Activated CD8-positive, alpha-beta T cell treated with anti-CD3 and anti-CD28 coated beads for 36 hours (primary cell): ENCODE measurements at regions not wholly inside any gene's neighbourhood (a gene's known extent, or its start where the extent isn't known, plus 50 kb on each side); places are given as distances from the start of the nearest gene placed in this dataset.

ENCODE experiments used
- ATAC-seq: fragments of 200-7000 bp; cut with Tn5 transposase; one replicate; pipeline ENCODE4 v1.10.0; 2021; ENCODE audit warnings: mild to moderate bottlenecking, moderate library complexity
- CTCF ChIA-PET: fragments of 350-600 bp; sonication (Branson Sonifier 250); formaldehyde crosslinking; loops from one replicate; lab custom pipeline; 2021; ENCODE audit warnings: antibody characterized with exemption; lab: Charles Lee
- POLR2A ChIA-PET: fragments of 350-600 bp; sonication (Branson Sonifier 250); formaldehyde crosslinking; loops from one replicate; lab custom pipeline; 2021; ENCODE audit warnings: antibody characterized with exemption; lab: Charles Lee
- DNase-seq: peaks from one replicate; pipeline ENCODE4 v3.0.0-alpha.2; 2020
- H3K27ac Mint-ChIP-seq: one replicate; pipeline ENCODE4 v1.8.0; 2021; ENCODE audit warnings: mild to moderate bottlenecking, mixed read lengths
- H3K27me3 Mint-ChIP-seq: one replicate; pipeline ENCODE4 v1.8.0; 2021; ENCODE audit warnings: mixed read lengths
- H3K36me3 Mint-ChIP-seq: one replicate; pipeline ENCODE4 v1.8.0; 2021; ENCODE audit warnings: low read depth, mixed read lengths
- H3K4me1 Mint-ChIP-seq: one replicate; pipeline ENCODE4 v1.8.0; 2021; ENCODE audit warnings: low read depth, mixed read lengths
- H3K4me3 Mint-ChIP-seq: one replicate; pipeline ENCODE4 v1.8.0; 2021; ENCODE audit warnings: mild to moderate bottlenecking, moderate library complexity, mixed read lengths
- H3K9me3 Mint-ChIP-seq: one replicate; pipeline ENCODE4 v1.8.0; 2021; ENCODE audit warnings: mixed read lengths
- CTCF ChIP-seq: fragments of 200-600 bp; IDR thresholded peaks from one replicate; pipeline ENCODE4 v1.8.0; 2022; ENCODE audit warnings: antibody characterized with exemption, mild to moderate bottlenecking
- intact Hi-C: fragments of 100-400 bp; cut with micrococcal nuclease; formaldehyde crosslinking; loops from one replicate; pipeline ENCODE4 v1.10.0; 2022

- ChIA-PET POLR2A (interaction anchor here (0.5 kb wide), 1 partner anchor 566 kb away, joined by 3 read pairs; no protein-coding TSS in a partner anchor), CTCF (no interaction called here)
- Mint-ChIP-seq H3K4me1 (no peaks in the 10 kb centered on the region), H3K36me3 (no peaks in the 10 kb centered on the region), H3K9me3 (no peaks in the 10 kb centered on the region), H3K27ac (no peak overlapping the region), H3K4me3 (no peak overlapping the region), H3K27me3 (peaks cover 4% of the 10 kb centered on the region)
- DNase-seq (no peak), ATAC-seq (no peak)
- no peak for TF ChIP-seq CTCF
- intact Hi-C loops, result no loop called here
These were observed 426.5 kb downstream of the RPS24 start for GRCh38 chr10:78460204-78460603.

GRCh38 chr10:78461333-78461732 lies 427.7 kb downstream of the RPS24 start:
- no peaks in the 10 kb centered on the region for H3K36me3 Mint-ChIP-seq
- ChIA-PET POLR2A (no interaction called here), CTCF (no interaction called here)
- no peak for DNase-seq
- H3K27me3 Mint-ChIP-seq, result peaks cover 4% of the 10 kb centered on the region
- intact Hi-C loops, result no loop called here
- no peaks in the 10 kb centered on the region for H3K4me1 Mint-ChIP-seq
- H3K9me3 Mint-ChIP-seq, result no peaks in the 10 kb centered on the region
- no peak overlapping the region for H3K27ac Mint-ChIP-seq
- no peak overlapping the region for H3K4me3 Mint-ChIP-seq
- no peak for TF ChIP-seq CTCF
- no peak for ATAC-seq

- CTCF ChIA-PET, result no interaction called here
- ATAC-seq, result no peak
These were observed 428.5 kb downstream of the RPS24 start for GRCh38 chr10:78462176-78462575.

GRCh38 chr10:78462726-78463228 lies 429.1 kb downstream of the RPS24 start:
- H3K27ac Mint-ChIP-seq, result no peak overlapping the region
- DNase-seq (no peak), ATAC-seq (no peak)
- H3K27me3 Mint-ChIP-seq, result peaks cover 4% of the 10 kb centered on the region
- H3K4me1 Mint-ChIP-seq, result no peaks in the 10 kb centered on the region
- H3K4me3 Mint-ChIP-seq, result no peak overlapping the region
- TF ChIP-seq CTCF, result no peak
- ChIA-PET POLR2A (no interaction called here), CTCF (no interaction called here)
- intact Hi-C loops, result no loop called here
- no peaks in the 10 kb centered on the region for H3K9me3 Mint-ChIP-seq
- no peaks in the 10 kb centered on the region for H3K36me3 Mint-ChIP-seq

More at GRCh38 chr10:78462176-78462575, 428.5 kb downstream of the RPS24 start:
- H3K4me3 Mint-ChIP-seq, result no peak overlapping the region
- POLR2A ChIA-PET, result no interaction called here
- no peaks in the 10 kb centered on the region for H3K36me3 Mint-ChIP-seq
- intact Hi-C loops, result no loop called here
- H3K27ac Mint-ChIP-seq, result no peak overlapping the region
- H3K9me3 Mint-ChIP-seq, result no peaks in the 10 kb centered on the region
- H3K27me3 Mint-ChIP-seq, result peaks cover 4% of the 10 kb centered on the region
- DNase-seq, result no peak
- H3K4me1 Mint-ChIP-seq, result no peaks in the 10 kb centered on the region
- TF ChIP-seq CTCF, result no peak

GRCh38 chr10:78464118-78464855 lies 430.6 kb downstream of the RPS24 start:
- DNase-seq (no peak), ATAC-seq (no peak)
- H3K9me3 Mint-ChIP-seq, result no peaks in the 10 kb centered on the region
- peaks cover 4% of the 10 kb centered on the region for H3K27me3 Mint-ChIP-seq
- no peak overlapping the region for H3K4me3 Mint-ChIP-seq
- H3K27ac Mint-ChIP-seq, result no peak overlapping the region
- CTCF ChIA-PET, result no interaction called here
- no peak for TF ChIP-seq CTCF
- intact Hi-C loops, result no loop called here
- POLR2A ChIA-PET, result no interaction called here
- no peaks in the 10 kb centered on the region for H3K36me3 Mint-ChIP-seq
- H3K4me1 Mint-ChIP-seq, result no peaks in the 10 kb centered on the region
